Activated T-helper 17 cell treated with anti-CD3 and anti-CD28 coated beads, Interleukin-2, amount 50 U/mL, for 72 hours (primary cell): ENCODE measurements at regions not wholly inside any gene's neighbourhood (a gene's known extent, or its start where the extent isn't known, plus 50 kb on each side); places are given as distances from the start of the nearest gene placed in this dataset.

Experiments
- ATAC-seq: fragments of 150-1000 bp; cut with Tn5 transposase; replicated peaks from 2 replicates; pipeline ENCODE4 v1.10.0; 2021; ENCODE audit warnings: mild to moderate bottlenecking, moderate library complexity
- H3K27ac Mint-ChIP-seq: one replicate; pipeline ENCODE4 v1.8.0; 2022; ENCODE audit warnings: mixed read lengths
- H3K27me3 Mint-ChIP-seq: one replicate; pipeline ENCODE4 v1.8.0; 2022; ENCODE audit warnings: mixed read lengths
- H3K36me3 Mint-ChIP-seq: one replicate; pipeline ENCODE4 v1.8.0; 2022; ENCODE audit warnings: low read depth, mild to moderate bottlenecking, mixed read lengths
- H3K4me1 Mint-ChIP-seq: one replicate; pipeline ENCODE4 v1.8.0; 2022; ENCODE audit warnings: mixed read lengths
- H3K4me3 Mint-ChIP-seq: one replicate; pipeline ENCODE4 v1.8.0; 2022; ENCODE audit warnings: mild to moderate bottlenecking, mixed read lengths
- H3K9me3 Mint-ChIP-seq: one replicate; pipeline ENCODE4 v1.8.0; 2022; ENCODE audit warnings: mixed read lengths

- H3K36me3 Mint-ChIP-seq: no peaks in the 10 kb centered on the region
- ATAC-seq: no peak
- H3K27me3 Mint-ChIP-seq: peaks cover 20% of the 10 kb centered on the region
- peaks cover 6% of the 10 kb centered on the region for H3K4me1 Mint-ChIP-seq
- no peak overlapping the region for H3K27ac Mint-ChIP-seq
- H3K9me3 Mint-ChIP-seq: no peaks in the 10 kb centered on the region
- no peak overlapping the region for H3K4me3 Mint-ChIP-seq
Observed at GRCh38 chr15:70469651-70470555, 293.5 kb downstream of the UACA start.

GRCh38 chr15:70469182-70469581 is 294.2 kb downstream of the UACA start:
- Mint-ChIP-seq H3K27me3 (peaks cover 20% of the 10 kb centered on the region), H3K27ac (no peak overlapping the region), H3K9me3 (no peaks in the 10 kb centered on the region), H3K36me3 (no peaks in the 10 kb centered on the region), H3K4me1 (peaks cover 6% of the 10 kb centered on the region), H3K4me3 (no peak overlapping the region)
- no peak for ATAC-seq

- Mint-ChIP-seq H3K4me1 (peaks cover 6% of the 10 kb centered on the region), H3K4me3 (no peak overlapping the region), H3K27ac (no peak overlapping the region), H3K27me3 (peaks cover 20% of the 10 kb centered on the region), H3K9me3 (no peaks in the 10 kb centered on the region), H3K36me3 (no peaks in the 10 kb centered on the region)
- peak; percentile 77 for ATAC-seq
Observed at GRCh38 chr15:70466895-70467529, 296.3 kb downstream of the UACA start.

GRCh38 chr15:70466305-70466704 is 297.1 kb downstream of the UACA start:
- no peak overlapping the region for H3K4me3 Mint-ChIP-seq
- H3K27me3 Mint-ChIP-seq: peaks cover 22% of the 10 kb centered on the region
- H3K9me3 Mint-ChIP-seq: no peaks in the 10 kb centered on the region

GRCh38 chr15:70465812-70466211 is 297.5 kb downstream of the UACA start:
- no peaks in the 10 kb centered on the region for H3K9me3 Mint-ChIP-seq
- peaks cover 26% of the 10 kb centered on the region for H3K27me3 Mint-ChIP-seq
- ATAC-seq: no peak
- H3K4me1 Mint-ChIP-seq: peaks cover 6% of the 10 kb centered on the region
- H3K36me3 Mint-ChIP-seq: no peaks in the 10 kb centered on the region
- H3K4me3 Mint-ChIP-seq: no peak overlapping the region
- no peak overlapping the region for H3K27ac Mint-ChIP-seq

More at GRCh38 chr15:70466305-70466704, 297.1 kb downstream of the UACA start:
- ATAC-seq: no peak
- H3K27ac Mint-ChIP-seq: no peak overlapping the region
- peaks cover 6% of the 10 kb centered on the region for H3K4me1 Mint-ChIP-seq
- H3K36me3 Mint-ChIP-seq: no peaks in the 10 kb centered on the region

GRCh38 chr15:70463453-70463834 is 299.9 kb downstream of the UACA start:
- no peak for ATAC-seq
- H3K9me3 Mint-ChIP-seq: no peaks in the 10 kb centered on the region
- H3K36me3 Mint-ChIP-seq: no peaks in the 10 kb centered on the region
- no peak overlapping the region for H3K4me3 Mint-ChIP-seq
- H3K4me1 Mint-ChIP-seq: peaks cover 17% of the 10 kb centered on the region
- no peak overlapping the region for H3K27ac Mint-ChIP-seq
- peaks cover 21% of the 10 kb centered on the region for H3K27me3 Mint-ChIP-seq

- peaks cover 15% of the 10 kb centered on the region for H3K4me1 Mint-ChIP-seq
- no peak for ATAC-seq
- H3K27me3 Mint-ChIP-seq: peaks cover 18% of the 10 kb centered on the region
- no peaks in the 10 kb centered on the region for H3K36me3 Mint-ChIP-seq
- H3K9me3 Mint-ChIP-seq: no peaks in the 10 kb centered on the region
- H3K27ac Mint-ChIP-seq: no peak overlapping the region
- H3K4me3 Mint-ChIP-seq: no peak overlapping the region
Observed at GRCh38 chr15:70461992-70462391, 301.4 kb downstream of the UACA start.

- Mint-ChIP-seq H3K4me3 (no peak overlapping the region), H3K4me1 (peaks cover 11% of the 10 kb centered on the region), H3K27me3 (peaks cover 16% of the 10 kb centered on the region), H3K27ac (no peak overlapping the region), H3K36me3 (no peaks in the 10 kb centered on the region), H3K9me3 (no peaks in the 10 kb centered on the region)
- no peak for ATAC-seq
Observed at GRCh38 chr15:70461017-70461416, 302.3 kb downstream of the UACA start.

GRCh38 chr15:70459312-70459711 is 304.0 kb downstream of the UACA start:
- Mint-ChIP-seq H3K27me3 (peaks cover 12% of the 10 kb centered on the region), H3K36me3 (no peaks in the 10 kb centered on the region), H3K4me3 (no peak overlapping the region), H3K27ac (no peak overlapping the region), H3K4me1 (peaks cover 11% of the 10 kb centered on the region), H3K9me3 (no peaks in the 10 kb centered on the region)
- no peak for ATAC-seq

GRCh38 chr15:70453766-70454165 is 309.6 kb downstream of the UACA start:
- Mint-ChIP-seq H3K9me3 (no peaks in the 10 kb centered on the region), H3K4me1 (peaks cover 5% of the 10 kb centered on the region), H3K36me3 (no peaks in the 10 kb centered on the region), H3K4me3 (no peak overlapping the region), H3K27me3 (peaks cover under 1% of the 10 kb centered on the region), H3K27ac (no peak overlapping the region)
- no peak for ATAC-seq

GRCh38 chr15:70453238-70453637 is 310.1 kb downstream of the UACA start:
- Mint-ChIP-seq H3K27me3 (peaks cover 3% of the 10 kb centered on the region), H3K4me1 (peaks cover 5% of the 10 kb centered on the region), H3K36me3 (no peaks in the 10 kb centered on the region), H3K27ac (no peak overlapping the region), H3K9me3 (no peaks in the 10 kb centered on the region), H3K4me3 (no peak overlapping the region)
- no peak for ATAC-seq

GRCh38 chr15:70451821-70452653 is 311.3 kb downstream of the UACA start:
- no peak overlapping the region for H3K27ac Mint-ChIP-seq
- no peaks in the 10 kb centered on the region for H3K9me3 Mint-ChIP-seq
- H3K36me3 Mint-ChIP-seq: no peaks in the 10 kb centered on the region
- peaks cover 5% of the 10 kb centered on the region for H3K4me1 Mint-ChIP-seq
- H3K4me3 Mint-ChIP-seq: no peak overlapping the region
- ATAC-seq: peak; percentile 37
- peaks cover 3% of the 10 kb centered on the region for H3K27me3 Mint-ChIP-seq

GRCh38 chr15:70450142-70450443 is 313.3 kb downstream of the UACA start:
- Mint-ChIP-seq H3K27ac (no peak overlapping the region), H3K4me1 (peaks cover 5% of the 10 kb centered on the region), H3K27me3 (peaks cover 3% of the 10 kb centered on the region), H3K9me3 (no peaks in the 10 kb centered on the region), H3K4me3 (no peak overlapping the region), H3K36me3 (no peaks in the 10 kb centered on the region)
- ATAC-seq: no peak

GRCh38 chr15:70449311-70450141 is 313.8 kb downstream of the UACA start:
- peaks cover 5% of the 10 kb centered on the region for H3K27me3 Mint-ChIP-seq
- no peak overlapping the region for H3K27ac Mint-ChIP-seq
- no peaks in the 10 kb centered on the region for H3K36me3 Mint-ChIP-seq
- no peak overlapping the region for H3K4me3 Mint-ChIP-seq
- peaks cover 5% of the 10 kb centered on the region for H3K4me1 Mint-ChIP-seq
- no peaks in the 10 kb centered on the region for H3K9me3 Mint-ChIP-seq
- ATAC-seq: no peak
